Trophoblast cell (in vitro differentiated cells and primary cell): ENCODE measurements at regions not wholly inside any gene's neighbourhood (a gene's known extent, or its start where the extent isn't known, plus 50 kb on each side); places are given as distances from the start of the nearest gene placed in this dataset.
A peak's percentile ranks its signal among the peaks of the same experiment; 100 is the strongest.

ENCODE experiments used
- DNase-seq, 2 donors: peaks; one replicate each; pipeline ENCODE4 v3.0.0-alpha.2; 2016
- H2AFZ ChIP-seq: 2 replicates; pipeline ENCODE4 v1.6.1; 2013; ENCODE audit warnings: low read length, moderate library complexity, mild to moderate bottlenecking; ENCODE audit not compliant: insufficient read depth, poor library complexity
- H2AK5ac ChIP-seq: 2 replicates; pipeline ENCODE4 v1.6.1; 2013; ENCODE audit warnings: mild to moderate bottlenecking, low read length
- H2BK120ac ChIP-seq: 2 replicates; pipeline ENCODE4 v1.6.1; 2013; ENCODE audit warnings: low read length, mild to moderate bottlenecking, moderate library complexity; ENCODE audit not compliant: insufficient read depth, poor library complexity
- H2BK12ac ChIP-seq: 2 replicates; pipeline ENCODE4 v1.6.1; 2013; ENCODE audit warnings: mild to moderate bottlenecking, low read length, moderate library complexity
- H2BK5ac ChIP-seq: 2 replicates; pipeline ENCODE4 v1.6.1; 2013; ENCODE audit warnings: low read length, low read depth, moderate library complexity, mild to moderate bottlenecking; ENCODE audit not compliant: poor library complexity
- H3K14ac ChIP-seq: 2 replicates; pipeline ENCODE4 v1.6.1; 2013; ENCODE audit warnings: mild to moderate bottlenecking, low read length
- H3K18ac ChIP-seq: 2 replicates; pipeline ENCODE4 v1.6.1; 2013; ENCODE audit warnings: mild to moderate bottlenecking, low read length
- H3K23ac ChIP-seq: 2 replicates; pipeline ENCODE4 v1.6.1; 2013; ENCODE audit warnings: low read length
- H3K27ac ChIP-seq: 2 replicates; pipeline ENCODE4 v1.5.1; 2013; ENCODE audit warnings: low read depth, mild to moderate bottlenecking, inconsistent platforms, low read length, moderate library complexity
- H3K27me3 ChIP-seq: 2 replicates; pipeline ENCODE4 v1.6.1; 2013; ENCODE audit warnings: inconsistent platforms, mild to moderate bottlenecking, low read length, moderate library complexity; ENCODE audit not compliant: insufficient read depth
- H3K36me3 ChIP-seq, 2 experiments: 1 replicate in 1 of 2; 2 replicates in 1 of 2; pipeline ENCODE4 v1.6.1; 2013; ENCODE audit warnings: low read length in 2 of 2, mild to moderate bottlenecking in 2 of 2, moderate library complexity in 1 of 2; ENCODE audit not compliant: insufficient read depth in 2 of 2, control insufficient read depth in 1 of 2
- H3K4ac ChIP-seq: 2 replicates; pipeline ENCODE4 v1.6.1; 2013; ENCODE audit warnings: low read depth, mild to moderate bottlenecking, low read length, moderate library complexity
- H3K4me1 ChIP-seq, 2 experiments: 1 replicate in 1 of 2; 2 replicates in 1 of 2; pipeline ENCODE4 v1.6.1; 2013; ENCODE audit warnings: low read length in 2 of 2, mild to moderate bottlenecking in 2 of 2, moderate library complexity in 1 of 2; ENCODE audit not compliant: insufficient read depth in 2 of 2, control insufficient read depth in 1 of 2
- H3K4me2 ChIP-seq: 2 replicates; pipeline ENCODE4 v1.6.1; 2013; ENCODE audit warnings: inconsistent platforms, mild to moderate bottlenecking, low read length, moderate library complexity
- H3K4me3 ChIP-seq: 2 replicates; pipeline ENCODE4 v1.5.1; 2013; ENCODE audit warnings: mild to moderate bottlenecking, low read depth, low read length, inconsistent platforms
- H3K79me1 ChIP-seq: one replicate; pipeline ENCODE4 v1.6.1; 2013; ENCODE audit warnings: low read length
- H3K79me2 ChIP-seq: 2 replicates; pipeline ENCODE4 v1.6.1; 2013; ENCODE audit warnings: low read length, mild to moderate bottlenecking; ENCODE audit not compliant: control insufficient read depth, insufficient read depth, poor library complexity
- H3K9ac ChIP-seq: 2 replicates; pipeline ENCODE4 v1.6.1; 2013; ENCODE audit warnings: mild to moderate bottlenecking, low read length
- H3K9me3 ChIP-seq: 2 replicates; pipeline ENCODE4 v1.6.1; 2013; ENCODE audit warnings: low read depth, mild to moderate bottlenecking, control low read depth, inconsistent platforms, low read length; ENCODE audit not compliant: insufficient read depth
- H4K12ac ChIP-seq: 2 replicates; pipeline ENCODE4 v1.6.1; 2013; ENCODE audit warnings: low read depth, mild to moderate bottlenecking, low read length, moderate library complexity
- H4K8ac ChIP-seq: 2 replicates; pipeline ENCODE4 v1.6.1; 2013; ENCODE audit warnings: low read depth, mild to moderate bottlenecking, low read length, moderate library complexity
- H4K91ac ChIP-seq: one replicate; pipeline ENCODE4 v1.6.1; 2013; ENCODE audit warnings: low read depth, mild to moderate bottlenecking, low read length, moderate library complexity
- WGBS: extraction: QIAGEN DNeasy Blood & Tissue Kit; methylation state at CpG from one replicate; pipeline ENCODE4 v1.1.7; 2013; ENCODE audit warnings: missing lambda C conversion rate; ENCODE audit not compliant: insufficient read length, insufficient coverage; ENCODE audit errors: extremely low coverage; 5-methylcytosine and 5-hydroxymethylcytosine counted together

GRCh38 chr20:19958219-19958618 is 58.9 kb upstream of the NAA20 start:
- Histone ChIP-seq H3K4ac (no peak overlapping the region), H4K8ac (no peak overlapping the region), H4K12ac (no peak overlapping the region), H2BK5ac (no peak overlapping the region), H3K4me3 (no peak overlapping the region), H2AK5ac (no peak overlapping the region), H3K79me1 (peaks cover 10% of the 10 kb centered on the region), H3K27ac (no peak overlapping the region), H3K9ac (no peak overlapping the region), H3K4me2 (no peak overlapping the region), H3K14ac (no peak overlapping the region), H3K79me2 (no peaks in the 10 kb centered on the region), H3K27me3 (no peaks in the 10 kb centered on the region), H3K9me3 (no peaks in the 10 kb centered on the region), H2BK12ac (no peak overlapping the region), H4K91ac (no peak overlapping the region), H2AFZ (no peak overlapping the region), H3K4me1 (peaks cover under 1 to 7% of the 10 kb centered on the region in 2 experiments), H2BK120ac (no peak overlapping the region), H3K36me3 (peaks cover 4 to 26% of the 10 kb centered on the region in 2 experiments), H3K18ac (no peak overlapping the region), H3K23ac (no peak overlapping the region)
- WGBS = no CpG with 5 or more reads among the region's 3 CpGs
- no peak for DNase-seq

DNA sequence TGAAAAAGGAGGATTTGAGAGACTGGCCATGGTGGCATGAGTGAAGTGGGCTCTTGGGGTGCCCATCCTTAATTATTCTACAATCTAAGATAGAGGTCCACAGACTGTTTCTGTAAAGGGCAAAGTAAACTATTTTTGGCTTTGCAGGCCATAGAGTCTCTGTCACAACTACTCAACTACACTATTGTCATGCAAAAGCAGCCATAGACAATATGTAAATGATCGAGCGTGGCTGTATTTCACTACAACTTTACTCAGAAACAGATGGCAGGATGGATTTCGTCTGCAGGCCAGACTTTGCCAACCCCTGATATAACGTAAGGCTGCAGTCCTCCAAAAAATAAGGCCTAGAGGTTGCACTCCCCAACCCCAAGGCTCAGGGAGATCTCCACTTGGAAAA is 58.2 kb upstream of the NAA20 start:
- WGBS = no CpG with 5 or more reads among the region's 4 CpGs
- Histone ChIP-seq H3K18ac (no peak overlapping the region), H3K79me2 (no peaks in the 10 kb centered on the region), H3K9me3 (no peaks in the 10 kb centered on the region), H3K4me1 (peaks cover 4 to 6% of the 10 kb centered on the region in 2 experiments), H2AK5ac (no peak overlapping the region), H3K36me3 (peaks cover 4 to 26% of the 10 kb centered on the region in 2 experiments), H3K4ac (no peak overlapping the region), H4K8ac (no peak overlapping the region), H3K14ac (no peak overlapping the region), H4K91ac (no peak overlapping the region), H4K12ac (no peak overlapping the region), H3K4me2 (no peak overlapping the region), H2BK5ac (no peak overlapping the region), H3K4me3 (no peak overlapping the region), H2AFZ (no peak overlapping the region), H3K27me3 (no peaks in the 10 kb centered on the region), H2BK12ac (no peak overlapping the region), H3K9ac (no peak overlapping the region), H3K79me1 (peaks cover 11% of the 10 kb centered on the region), H2BK120ac (no peak overlapping the region), H3K23ac (no peak overlapping the region), H3K27ac (no peak overlapping the region)
- DNase-seq = no peak

GRCh38 chr20:19960745-19961144 is 56.4 kb upstream of the NAA20 start:
- H3K36me3 ChIP-seq = peaks cover 4 to 26% of the 10 kb centered on the region in 2 experiments
- no peak overlapping the region for H3K4me2 ChIP-seq
- no peak overlapping the region for H3K4ac ChIP-seq
- no CpG with 5 or more reads among the region's 2 CpGs for WGBS
- H4K91ac ChIP-seq = no peak overlapping the region
- H2BK5ac ChIP-seq = no peak overlapping the region
- H3K4me3 ChIP-seq = no peak overlapping the region
- H3K18ac ChIP-seq = no peak overlapping the region
- no peak overlapping the region for H3K14ac ChIP-seq
- H2BK120ac ChIP-seq = no peak overlapping the region
- H4K12ac ChIP-seq = no peak overlapping the region
- no peak overlapping the region for H3K9ac ChIP-seq
- H3K23ac ChIP-seq = no peak overlapping the region
- H2BK12ac ChIP-seq = no peak overlapping the region
- H3K27ac ChIP-seq = no peak overlapping the region
- H3K4me1 ChIP-seq = peaks cover 14 to 15% of the 10 kb centered on the region in 2 experiments
- no peaks in the 10 kb centered on the region for H3K27me3 ChIP-seq
- no peak overlapping the region for H2AK5ac ChIP-seq
- no peaks in the 10 kb centered on the region for H3K9me3 ChIP-seq
- no peak overlapping the region for H2AFZ ChIP-seq
- H3K79me1 ChIP-seq = peaks cover 16% of the 10 kb centered on the region
- no peaks in the 10 kb centered on the region for H3K79me2 ChIP-seq
- no peak overlapping the region for H4K8ac ChIP-seq
- no peak for DNase-seq

DNA sequence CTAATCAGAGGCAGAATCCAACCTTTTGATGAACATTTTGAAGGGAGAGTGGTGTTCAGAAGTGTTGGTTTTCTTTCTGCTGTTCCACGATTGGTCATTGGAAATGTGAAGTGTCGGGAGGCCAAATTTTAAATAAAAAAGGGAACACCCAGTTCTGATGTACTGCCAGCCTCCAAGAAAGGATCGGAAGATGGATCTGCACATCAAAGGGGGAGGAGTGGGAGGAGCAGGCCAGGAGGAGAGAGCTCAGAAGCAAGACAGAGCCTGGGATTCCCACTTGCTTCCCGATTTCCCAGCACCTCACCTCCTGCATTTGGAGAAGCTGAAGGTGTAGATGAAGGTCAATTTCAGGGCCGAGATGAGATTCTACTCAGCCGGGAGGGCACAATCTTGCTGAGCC is 55.9 kb upstream of the NAA20 start:
- no peak overlapping the region for H2BK5ac ChIP-seq
- H3K14ac ChIP-seq = no peak overlapping the region
- no peak overlapping the region for H3K9ac ChIP-seq
- H3K79me1 ChIP-seq = peaks cover 18% of the 10 kb centered on the region
- H3K4me3 ChIP-seq = no peak overlapping the region
- no peak overlapping the region for H4K8ac ChIP-seq
- no peaks in the 10 kb centered on the region for H3K79me2 ChIP-seq
- no peak overlapping the region for H3K27ac ChIP-seq
- no peak overlapping the region for H3K4me2 ChIP-seq
- no peak for DNase-seq
- no peak overlapping the region for H4K91ac ChIP-seq
- no peak overlapping the region for H3K4ac ChIP-seq
- H2AK5ac ChIP-seq = peak overlapping the region; percentile 47
- no peak overlapping the region for H3K23ac ChIP-seq
- no peak overlapping the region for H2AFZ ChIP-seq
- no peak overlapping the region for H4K12ac ChIP-seq
- H3K27me3 ChIP-seq = no peaks in the 10 kb centered on the region
- no peaks in the 10 kb centered on the region for H3K9me3 ChIP-seq
- WGBS = no CpG with 5 or more reads among the region's 6 CpGs
- peak overlapping the region; percentile 84 for H2BK12ac ChIP-seq
- H3K36me3 ChIP-seq = peaks cover 4 to 26% of the 10 kb centered on the region in 2 experiments
- H3K4me1 ChIP-seq = peaks cover 14 to 15% of the 10 kb centered on the region in 2 experiments
- peak overlapping the region; percentile 19 for H2BK120ac ChIP-seq
- H3K18ac ChIP-seq = no peak overlapping the region
